ENCODE measurements at regions not wholly inside any gene's neighbourhood (a gene's known extent, or its start where the extent isn't known, plus 50 kb on each side); places are given as distances from the start of the nearest gene placed in this dataset.
"Not testable (repeated sequence)": the region's sequence is repeated elsewhere in the genome, so short reads cannot be mapped to it uniquely, and the experiment has no call there.

GRCh38 chr3:105982207-105982606 is 113.4 kb upstream of the CBLB start:
- intact Hi-C loops (cut with DNase I), result no loop called here
- FAIRE-seq (no peak), ATAC-seq (no peak), DNase-seq (no peak)
- Histone ChIP-seq H3K27me3 (no peaks in the 10 kb centered on the region), H3K36me3 (no peaks in the 10 kb centered on the region), H3K9me3 (no peaks in the 10 kb centered on the region), H3K4me1 (no peaks in the 10 kb centered on the region), H3K4me3 (no peak overlapping the region), H3K27ac (no peak overlapping the region)
- 90 to 94% methylated on average over 1 of the region's 1 CpG for WGBS, 2 donors
- no peak for TF ChIP-seq CTCF (IDR thresholded peaks at IDR 0.05)

- ATAC-seq (no peak), FAIRE-seq (no peak), DNase-seq (no peak)
- no peaks in the 10 kb centered on the region for H3K27me3 ChIP-seq
- H3K4me3 ChIP-seq, result no peak overlapping the region
- intact Hi-C loops (cut with DNase I), result no loop called here
- WGBS, 2 donors, result 64 to 76% methylated on average over 1 of the region's 1 CpG
- no peak for TF ChIP-seq CTCF (IDR thresholded peaks at IDR 0.05)
- H3K9me3 ChIP-seq, result no peaks in the 10 kb centered on the region
- no peak overlapping the region for H3K27ac ChIP-seq
- H3K4me1 ChIP-seq, result no peaks in the 10 kb centered on the region
- H3K36me3 ChIP-seq, result no peaks in the 10 kb centered on the region
These were observed 116.0 kb upstream of the CBLB start for GRCh38 chr3:105984837-105985236.

- ATAC-seq; H3K27me3 ChIP-seq; H3K27ac ChIP-seq; FAIRE-seq; DNase-seq; H3K36me3 ChIP-seq; H3K9me3 ChIP-seq; H3K4me3 ChIP-seq; intact Hi-C loops (cut with DNase I); H3K4me1 ChIP-seq: not testable (repeated sequence)
- 73 to 83% methylated on average over 2 of the region's 2 CpGs for WGBS, 2 donors
These were observed 117.5 kb upstream of the CBLB start for GRCh38 chr3:105986343-105986742.

GRCh38 chr3:105987809-105988208 is 119.0 kb upstream of the CBLB start:
- intact Hi-C loops (cut with DNase I), result no loop called here
- TF ChIP-seq CTCF (IDR thresholded peaks at IDR 0.05), result no peak
- no peak overlapping the region for H3K4me3 ChIP-seq
- H3K9me3 ChIP-seq, result no peaks in the 10 kb centered on the region
- no peaks in the 10 kb centered on the region for H3K27me3 ChIP-seq
- H3K36me3 ChIP-seq, result no peaks in the 10 kb centered on the region
- FAIRE-seq, result no peak
- no peaks in the 10 kb centered on the region for H3K4me1 ChIP-seq
- no peak for DNase-seq
- no peak for ATAC-seq
- 77 to 80% methylated on average over 2 of the region's 2 CpGs for WGBS, 2 donors
- H3K27ac ChIP-seq, result no peak overlapping the region

GRCh38 chr3:105988540-105989212 is 119.9 kb upstream of the CBLB start:
- 55 to 61% methylated on average over 3 of the region's 3 CpGs for WGBS, 2 donors
- intact Hi-C loops (cut with DNase I), result no loop called here
- Histone ChIP-seq H3K4me1 (no peaks in the 10 kb centered on the region), H3K27me3 (no peaks in the 10 kb centered on the region), H3K9me3 (no peaks in the 10 kb centered on the region), H3K27ac (no peak overlapping the region), H3K4me3 (no peak overlapping the region), H3K36me3 (no peaks in the 10 kb centered on the region)
- ATAC-seq (no peak), DNase-seq (no peak), FAIRE-seq (peak; percentile 26)
- TF ChIP-seq CTCF (IDR thresholded peaks at IDR 0.05), result no peak

Data from pancreas (tissue), 10 donors.